ENCODE measurements at regions not wholly inside any gene's neighbourhood (a gene's known extent, or its start where the extent isn't known, plus 50 kb on each side); places are given as distances from the start of the nearest gene placed in this dataset.
A peak's percentile ranks its signal among the peaks of the same experiment; 100 is the strongest.

DNA sequence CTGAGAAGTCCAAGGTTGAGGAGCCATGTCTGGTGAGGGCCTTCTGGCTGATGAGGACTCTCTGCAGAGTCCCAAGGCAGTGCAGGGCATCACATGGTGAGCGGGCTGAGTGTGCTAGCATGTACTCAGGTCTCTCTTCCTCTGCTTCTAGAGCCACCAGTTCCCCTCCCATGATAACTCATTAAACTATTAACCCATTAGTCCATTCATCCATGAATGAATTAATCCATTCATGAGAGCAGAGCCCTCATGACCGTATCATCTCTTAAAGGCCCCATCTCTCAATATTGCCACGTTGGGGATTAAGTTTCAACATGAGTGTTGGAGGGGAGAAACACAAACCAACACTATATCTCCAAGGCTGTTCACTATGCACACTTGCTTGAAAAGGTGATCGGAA, 83.7 kb downstream of the TMEM30B start:
- peak; percentile 74 for DNase-seq (ENCODE audit: low read depth, low spot score)
- in situ Hi-C loops (cut with HindIII; ENCODE audit: low pct_unique_long_range_greater_than_20kb, low sequenced_read_pairs): no loop called here

DNA sequence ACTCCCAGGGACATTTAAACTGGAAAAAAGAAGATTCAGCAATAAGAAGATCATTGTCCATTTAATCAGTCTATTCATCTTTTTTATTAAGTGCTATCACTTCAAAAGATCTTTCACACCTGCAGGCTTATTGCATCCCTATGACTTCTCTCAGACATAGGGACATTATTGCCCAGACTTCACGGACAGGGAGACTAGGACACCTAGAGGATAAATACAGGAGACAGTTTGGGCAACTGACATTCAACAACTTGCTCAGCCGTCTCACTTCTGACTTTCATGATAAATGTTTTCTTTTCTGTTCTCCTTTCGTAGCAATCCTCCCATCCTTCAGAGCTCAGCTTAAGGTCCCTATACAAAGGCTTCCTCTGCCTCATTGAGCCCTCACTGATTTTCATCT, 84.3 kb downstream of the TMEM30B start:
- peak; percentile 46 for DNase-seq (ENCODE audit: low read depth, low spot score)

DNA sequence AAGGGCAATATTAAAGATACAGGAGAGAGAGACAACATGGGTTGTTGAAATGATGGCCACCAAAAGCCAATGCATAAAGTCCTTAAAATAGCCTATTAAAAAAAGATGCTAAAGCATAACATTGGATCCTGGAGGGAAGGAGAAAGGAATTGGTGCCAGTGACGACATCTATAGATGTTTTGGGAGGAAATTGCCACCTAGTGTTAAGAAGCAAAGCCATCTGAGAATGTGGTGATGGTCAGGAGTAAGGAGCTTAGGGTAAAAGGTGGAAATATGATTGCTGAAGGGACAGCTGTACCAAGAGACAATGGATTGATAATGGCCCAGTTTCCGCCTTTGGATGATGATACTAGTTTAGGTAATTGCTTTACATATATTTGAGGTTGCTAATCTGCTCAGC, 85.1 kb downstream of the TMEM30B start:
- no peak for DNase-seq (ENCODE audit: low read depth, low spot score)
- in situ Hi-C loops (cut with HindIII; ENCODE audit: low pct_unique_long_range_greater_than_20kb, low sequenced_read_pairs): no loop called here

More for the DNA sequence above, 84.3 kb downstream of the TMEM30B start:
- in situ Hi-C loops (cut with HindIII; ENCODE audit: low pct_unique_long_range_greater_than_20kb, low sequenced_read_pairs): no loop called here

DNA sequence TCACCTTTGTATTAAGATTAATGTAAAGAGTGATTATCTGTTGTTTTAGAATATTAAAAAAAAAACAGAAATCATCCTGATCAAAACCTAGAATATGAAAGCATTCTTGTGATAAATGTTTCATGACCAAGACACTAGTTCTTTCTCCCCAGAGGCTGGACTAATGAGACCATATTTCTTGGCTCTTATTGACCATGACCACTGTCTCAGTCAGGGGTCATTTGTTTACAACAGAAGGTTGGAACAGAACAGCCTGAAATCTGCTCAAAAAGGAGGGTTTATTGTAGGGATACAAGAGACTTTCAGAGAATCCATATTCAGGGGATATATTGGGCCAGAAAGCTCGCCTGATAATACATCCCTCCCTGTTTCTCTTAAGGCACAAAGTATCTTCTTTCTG, 87.7 kb downstream of the TMEM30B start:
- in situ Hi-C loops (cut with HindIII; ENCODE audit: low pct_unique_long_range_greater_than_20kb, low sequenced_read_pairs): no loop called here
- no peak for DNase-seq (ENCODE audit: low read depth, low spot score)

DNA sequence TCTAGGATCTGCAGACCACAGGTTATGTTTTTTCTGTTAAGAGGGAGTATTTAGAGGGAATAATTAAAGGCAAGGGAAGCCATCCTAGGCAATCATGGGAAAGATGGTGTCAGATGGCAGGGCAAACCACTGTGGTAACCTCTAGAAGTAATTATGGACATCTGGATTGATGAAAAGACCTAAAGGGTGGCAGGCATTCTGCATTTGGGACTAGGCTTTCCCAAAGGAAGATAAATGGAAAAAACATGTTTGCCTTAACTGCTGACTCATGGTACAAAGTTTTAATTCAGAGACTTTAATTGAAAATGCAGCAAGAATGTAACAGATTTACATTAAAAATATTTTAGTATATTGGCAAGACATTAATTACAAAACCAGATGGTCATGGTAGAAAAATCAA, 88.1 kb downstream of the TMEM30B start:
- DNase-seq (ENCODE audit: low read depth, low spot score): no peak
- in situ Hi-C loops (cut with HindIII; ENCODE audit: low pct_unique_long_range_greater_than_20kb, low sequenced_read_pairs): no loop called here

DNA sequence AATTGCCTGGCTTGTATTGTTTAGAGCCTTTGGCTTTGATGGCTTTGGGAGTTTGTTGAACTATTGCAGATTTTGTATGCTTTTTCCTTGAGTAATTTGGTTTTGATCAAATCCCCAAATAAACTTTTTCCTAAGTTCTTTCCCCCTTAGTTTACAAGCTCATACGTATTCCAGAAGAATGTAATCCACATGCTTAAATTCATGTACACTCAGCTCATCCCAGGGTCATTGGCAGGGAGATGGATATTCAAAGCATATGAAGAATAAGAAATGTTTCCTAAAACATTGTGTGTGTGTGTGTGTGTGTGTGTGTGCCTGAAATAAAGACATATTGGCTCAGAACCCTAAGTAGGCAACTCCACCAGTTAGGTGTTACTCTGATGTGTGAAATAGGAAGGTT, 89.4 kb downstream of the TMEM30B start:
- DNase-seq (ENCODE audit: low read depth, low spot score): no peak
- in situ Hi-C loops (cut with HindIII; ENCODE audit: low pct_unique_long_range_greater_than_20kb, low sequenced_read_pairs): no loop called here

DNA sequence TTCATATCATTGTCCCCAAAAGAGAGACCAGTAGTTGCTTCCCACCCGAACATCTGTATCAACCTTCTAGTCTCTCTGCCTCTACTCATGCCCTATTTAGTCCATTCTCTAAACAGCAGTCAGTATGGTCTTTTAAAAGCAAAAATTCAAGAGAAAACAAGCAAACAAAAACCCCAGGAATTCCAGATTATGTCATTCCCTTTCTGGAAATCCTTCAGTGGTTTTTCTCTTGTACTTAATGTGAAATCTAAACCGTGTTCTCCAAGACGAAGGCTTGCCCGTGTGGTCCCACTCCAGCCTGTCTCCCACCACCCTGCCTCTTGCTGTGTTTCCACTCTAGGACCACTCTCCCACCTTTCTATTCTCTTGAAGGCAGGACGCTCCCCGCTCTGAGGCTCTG, 90.8 kb downstream of the TMEM30B start:
- DNase-seq (ENCODE audit: low read depth, low spot score): no peak
- in situ Hi-C loops (cut with HindIII; ENCODE audit: low pct_unique_long_range_greater_than_20kb, low sequenced_read_pairs): no loop called here

DNA sequence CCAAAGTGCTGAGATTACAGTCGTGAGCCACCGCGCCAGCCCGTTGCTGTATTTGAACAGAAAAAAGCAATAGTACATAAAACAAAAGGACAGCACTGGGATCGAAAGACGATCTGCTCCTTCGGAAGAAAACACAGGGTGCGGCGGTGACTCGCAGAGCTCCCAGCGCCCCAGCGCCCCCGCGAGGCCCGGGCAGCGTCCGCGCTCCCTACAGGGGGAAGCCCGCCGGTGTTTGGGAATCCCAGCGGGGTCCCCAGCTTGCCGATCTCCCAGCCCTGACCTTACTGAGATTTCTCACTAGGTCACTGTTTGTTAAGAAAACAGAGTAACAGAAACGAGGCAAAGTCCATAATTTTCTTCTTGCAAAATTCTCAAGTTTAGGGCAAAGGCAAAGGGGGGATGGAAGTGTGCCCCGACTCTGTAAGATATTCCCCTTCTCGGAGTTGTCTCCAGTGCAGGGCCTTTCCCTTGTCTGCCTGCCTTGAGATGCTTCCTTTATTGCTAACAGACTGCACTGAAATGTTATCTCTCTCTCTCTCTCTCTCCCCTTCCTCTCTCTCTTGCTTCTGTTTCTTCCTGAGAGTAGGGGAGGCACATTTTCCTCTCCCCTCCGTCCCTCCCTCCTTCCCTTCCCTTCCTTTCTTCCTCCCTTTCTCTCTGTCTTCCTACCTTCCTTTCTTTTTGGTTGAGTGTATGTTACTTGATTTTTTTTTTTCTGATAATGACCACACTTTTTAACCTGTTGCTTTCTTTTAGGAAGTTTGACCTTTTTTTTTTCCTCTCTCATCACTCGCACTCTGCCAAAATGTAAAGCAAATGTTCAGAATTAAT, 91.9 kb downstream of the TMEM30B start:
- DNase-seq (ENCODE audit: low read depth, low spot score): no peak
- in situ Hi-C loops (cut with HindIII; ENCODE audit: low pct_unique_long_range_greater_than_20kb, low sequenced_read_pairs): no loop called here

DNA sequence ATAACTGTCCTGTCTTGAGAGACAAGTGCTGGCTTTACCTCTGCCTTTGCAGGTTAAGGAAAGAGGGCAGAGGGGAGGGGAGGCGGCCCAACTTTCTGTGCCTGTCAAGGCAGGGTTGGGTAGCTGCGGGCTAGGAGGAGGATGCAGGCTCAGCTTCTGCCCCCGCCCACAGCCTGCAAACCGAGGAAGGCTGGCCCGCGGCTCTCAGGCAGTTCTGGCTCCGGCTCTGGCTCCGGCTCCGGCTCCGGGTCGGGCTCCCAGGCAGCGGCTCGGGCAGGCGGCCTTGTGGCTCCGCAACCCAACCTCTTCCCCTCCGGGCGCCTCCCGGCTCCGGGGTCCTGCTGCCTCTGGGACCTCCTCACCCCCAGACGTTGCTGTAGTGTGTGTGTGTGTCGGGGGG, 92.9 kb downstream of the TMEM30B start:
- DNase-seq (ENCODE audit: low read depth, low spot score): no peak
- in situ Hi-C loops (cut with HindIII; ENCODE audit: low pct_unique_long_range_greater_than_20kb, low sequenced_read_pairs): no loop called here

DNA sequence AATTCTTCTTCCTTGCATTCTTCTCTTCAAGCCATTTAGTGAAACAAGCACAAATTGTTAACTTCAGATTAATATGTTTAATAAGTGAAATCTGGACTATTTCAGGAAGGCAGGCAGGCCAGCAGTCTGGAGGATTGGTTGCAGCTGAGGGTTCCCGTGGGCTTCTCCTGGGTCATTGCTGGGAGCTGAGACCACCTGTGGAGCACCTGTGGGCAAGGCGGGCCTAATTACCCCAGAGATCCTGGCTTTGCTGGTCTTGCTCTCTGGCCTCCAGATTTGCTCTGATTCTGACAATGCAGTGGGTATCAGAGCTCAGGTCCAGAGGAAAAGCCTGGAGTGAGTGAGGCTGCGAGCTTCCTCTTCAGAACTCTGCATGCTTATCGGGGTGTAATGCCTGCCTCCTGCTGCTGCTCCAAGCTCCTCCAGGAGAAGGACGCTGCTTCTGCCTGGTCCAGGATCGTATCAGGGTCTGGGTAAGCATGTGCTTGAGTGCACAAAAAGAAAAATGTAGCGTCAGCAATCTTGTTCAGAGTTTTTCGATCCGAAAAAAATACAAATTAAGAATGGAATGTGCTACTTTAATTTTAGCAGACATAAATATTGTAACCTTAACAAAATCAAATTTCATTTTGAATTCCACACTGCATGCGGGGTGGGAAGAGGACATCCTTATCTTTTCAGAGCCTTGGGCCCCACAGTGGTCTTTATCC, 93.8 kb downstream of the TMEM30B start:
- in situ Hi-C loops (cut with HindIII; ENCODE audit: low pct_unique_long_range_greater_than_20kb, low sequenced_read_pairs): no loop called here

DNA sequence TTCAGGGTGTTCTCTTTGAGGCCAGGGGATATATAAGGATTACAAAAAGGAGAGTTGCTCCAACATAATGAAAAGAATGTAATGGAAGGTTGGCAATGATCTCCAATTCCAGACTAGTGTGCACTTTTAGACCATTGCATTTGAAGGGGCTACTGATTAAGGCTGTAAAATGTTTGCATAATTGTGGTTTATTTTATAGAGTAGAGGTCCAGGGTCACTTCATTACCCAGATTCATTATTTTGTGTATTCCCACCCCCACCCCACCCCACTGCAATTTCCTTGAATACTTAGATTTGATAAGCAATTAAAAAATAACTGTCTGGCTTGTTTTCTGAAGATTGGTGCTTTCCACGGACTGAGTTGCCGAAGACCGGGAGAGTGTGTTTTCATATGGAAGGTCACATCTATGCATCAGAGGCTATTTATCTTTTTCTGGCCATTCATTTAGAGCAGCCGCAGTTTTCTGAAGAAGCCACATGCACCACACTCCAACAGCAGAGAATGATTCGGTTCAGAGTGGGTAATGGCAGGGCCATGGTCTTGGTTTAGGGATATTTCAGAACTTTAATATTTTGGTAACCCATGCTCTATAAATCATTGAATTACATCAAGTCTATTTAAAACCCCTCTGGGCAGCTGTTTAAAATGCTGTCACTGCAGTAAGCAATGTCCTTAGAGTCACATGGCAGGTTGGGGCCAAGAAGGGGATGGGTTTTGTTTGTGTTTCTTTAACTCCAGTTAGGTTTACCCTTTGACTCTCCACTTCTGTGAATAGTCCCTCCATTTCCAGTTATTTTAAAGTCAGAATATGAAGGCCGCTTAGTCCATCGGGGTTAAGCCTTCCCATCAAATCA, 94.6 kb downstream of the TMEM30B start:
- DNase-seq (ENCODE audit: low read depth, low spot score): no peak
- in situ Hi-C loops (cut with HindIII; ENCODE audit: low pct_unique_long_range_greater_than_20kb, low sequenced_read_pairs): no loop called here

More for the DNA sequence above, 93.8 kb downstream of the TMEM30B start:
- no peak for DNase-seq (ENCODE audit: low read depth, low spot score)

DNA sequence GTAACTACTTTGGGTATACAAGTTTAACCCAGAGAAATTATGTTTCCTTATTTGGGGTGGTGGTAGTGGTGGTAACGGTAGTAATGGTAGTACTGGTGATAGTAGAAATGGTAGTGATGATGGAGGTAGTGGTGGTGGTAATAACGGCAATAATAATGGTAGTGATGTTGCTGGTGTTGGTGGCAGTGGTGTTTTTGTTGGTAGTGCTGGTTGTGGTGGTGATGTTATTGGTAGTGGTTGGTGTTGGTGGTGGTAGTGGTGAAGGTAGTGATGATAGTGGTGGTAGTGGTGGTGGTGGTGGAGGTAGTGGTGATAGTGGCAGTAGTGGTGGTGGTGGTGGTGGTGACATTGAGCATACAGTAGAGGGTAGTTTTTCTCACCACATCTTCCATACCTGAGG, 95.6 kb downstream of the TMEM30B start:
- DNase-seq (ENCODE audit: low read depth, low spot score): no peak
- in situ Hi-C loops (cut with HindIII; ENCODE audit: low pct_unique_long_range_greater_than_20kb, low sequenced_read_pairs): no loop called here

DNA sequence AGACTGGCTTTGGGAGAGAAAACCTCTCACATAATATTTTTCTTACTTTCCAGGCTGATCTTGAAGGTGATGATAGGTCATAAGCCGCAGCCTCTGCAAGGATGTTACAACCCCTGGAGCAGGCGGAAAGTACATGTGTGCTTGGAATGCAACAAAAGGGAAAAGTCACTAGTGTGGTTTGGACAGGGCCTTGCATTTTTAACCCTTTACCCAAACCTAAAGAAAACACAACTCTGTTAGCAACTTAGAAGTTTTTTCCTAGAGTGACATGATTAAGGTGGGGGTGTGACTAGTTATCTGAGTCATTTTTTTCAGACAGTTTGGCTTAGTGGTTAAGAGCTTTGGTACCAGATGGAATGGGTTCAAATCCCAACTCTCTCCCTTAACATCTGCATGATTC, 97.0 kb downstream of the TMEM30B start:
- in situ Hi-C loops (cut with HindIII; ENCODE audit: low pct_unique_long_range_greater_than_20kb, low sequenced_read_pairs): no loop called here
- no peak for DNase-seq (ENCODE audit: low read depth, low spot score)

DNA sequence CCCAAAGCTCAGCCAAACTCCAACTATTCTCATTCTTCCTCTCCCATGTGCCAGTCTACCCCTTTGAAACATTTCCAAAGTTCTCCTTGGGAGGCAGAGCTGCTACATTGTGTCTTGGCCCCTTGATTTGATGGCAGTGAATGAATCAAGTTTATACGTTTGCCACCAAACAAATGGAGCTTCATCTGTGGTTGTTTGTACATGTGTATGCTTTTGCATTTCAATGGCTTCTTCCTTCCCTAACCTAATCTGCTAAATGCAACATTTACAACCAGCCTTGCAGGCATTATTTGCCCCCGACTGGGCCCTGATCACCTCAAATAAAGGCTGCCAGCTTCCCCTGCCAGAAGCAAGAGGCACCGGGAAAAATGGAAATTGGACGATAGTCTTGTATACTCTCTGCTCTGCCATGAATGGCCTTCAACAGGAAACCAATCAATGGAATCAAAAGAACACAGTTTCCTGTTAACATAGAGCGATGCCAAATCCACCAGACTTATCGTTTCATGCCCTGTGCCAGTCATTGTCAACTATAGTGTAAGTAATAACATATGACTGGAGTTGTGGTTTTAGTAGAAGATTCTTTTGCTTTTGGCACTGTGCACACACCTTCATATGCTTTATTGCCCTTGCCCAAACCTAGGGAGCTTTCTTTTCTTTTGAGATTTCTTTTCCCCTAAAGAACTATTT, 97.8 kb downstream of the TMEM30B start:
- no peak for DNase-seq (ENCODE audit: low read depth, low spot score)
- in situ Hi-C loops (cut with HindIII; ENCODE audit: low pct_unique_long_range_greater_than_20kb, low sequenced_read_pairs): no loop called here

DNA sequence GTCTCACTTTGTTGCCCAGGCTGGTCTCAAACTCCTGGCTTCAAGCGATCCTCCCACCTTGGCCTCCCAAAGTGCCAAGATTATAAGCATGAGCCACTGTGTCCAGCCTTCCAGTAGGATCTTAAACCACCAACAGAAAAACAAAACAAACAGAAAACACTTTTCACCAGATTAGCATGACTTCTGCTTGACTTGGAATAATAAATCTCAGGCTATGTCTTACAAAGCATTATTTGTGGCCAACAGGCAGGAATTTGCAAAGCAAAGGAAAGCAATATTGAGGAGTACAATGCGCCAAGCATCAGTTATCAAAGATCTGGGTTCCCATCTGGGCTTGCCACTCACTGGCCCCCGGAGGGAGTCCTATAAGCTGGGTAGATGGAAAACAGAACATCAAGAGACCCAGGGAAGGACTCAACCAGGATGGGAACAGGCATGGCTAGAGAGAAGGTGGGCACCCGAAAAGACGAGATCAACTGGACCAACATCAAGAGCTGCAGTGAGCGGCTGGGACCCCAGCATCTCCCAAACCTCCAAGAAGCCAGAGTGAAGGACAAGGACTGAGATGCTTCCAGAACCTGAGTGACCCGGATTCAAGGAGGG, 101.2 kb downstream of the TMEM30B start:
- in situ Hi-C loops (cut with HindIII; ENCODE audit: low pct_unique_long_range_greater_than_20kb, low sequenced_read_pairs): no loop called here
- no peak for DNase-seq (ENCODE audit: low read depth, low spot score)

DNA sequence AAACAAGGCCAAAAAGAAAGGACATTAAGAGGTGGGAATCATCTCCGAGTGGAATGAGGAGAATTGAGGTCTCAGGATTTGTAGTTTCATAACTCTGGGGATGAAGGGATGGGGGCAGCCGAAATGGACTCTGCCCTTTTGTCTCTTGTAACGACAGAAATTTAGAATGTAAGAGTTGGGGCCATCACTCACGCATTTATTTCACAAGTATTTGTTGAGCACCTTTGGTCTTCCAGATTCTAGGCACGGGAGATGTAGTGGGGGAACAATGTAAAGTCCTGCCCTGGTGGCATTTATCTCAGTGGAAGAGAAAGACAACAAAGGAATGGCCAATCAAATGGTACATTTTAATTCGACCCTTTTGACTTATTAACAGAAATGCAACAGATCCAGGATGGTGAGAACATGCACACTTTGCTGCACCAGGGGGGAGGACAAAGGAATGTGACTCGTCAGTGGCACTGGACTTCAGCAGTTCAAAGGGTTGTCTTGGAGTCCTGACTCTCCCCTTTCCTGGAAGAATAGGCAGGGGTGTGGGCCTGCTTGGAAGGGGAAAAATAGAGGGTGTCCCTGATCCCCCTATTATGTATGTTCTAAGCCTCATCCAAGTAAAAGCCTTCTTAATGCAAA, 102.0 kb downstream of the TMEM30B start:
- in situ Hi-C loops (cut with HindIII; ENCODE audit: low pct_unique_long_range_greater_than_20kb, low sequenced_read_pairs): no loop called here
- no peak for DNase-seq (ENCODE audit: low read depth, low spot score)
